GM19468 (cell line): ENCODE measurements at regions not wholly inside any gene's neighbourhood (a gene's known extent, or its start where the extent isn't known, plus 50 kb on each side); places are given as distances from the start of the nearest gene placed in this dataset.

ENCODE experiments used
- ATAC-seq: cut with Tn5 transposase; IDR thresholded peaks from one replicate; pipeline ENCODE4 v1.9.1; 2021; ENCODE audit warnings: mild to moderate bottlenecking, moderate library complexity, moderate number of reproducible peaks; ENCODE audit not compliant: unreplicated experiment; ENCODE audit errors: extremely low read depth

DNA sequence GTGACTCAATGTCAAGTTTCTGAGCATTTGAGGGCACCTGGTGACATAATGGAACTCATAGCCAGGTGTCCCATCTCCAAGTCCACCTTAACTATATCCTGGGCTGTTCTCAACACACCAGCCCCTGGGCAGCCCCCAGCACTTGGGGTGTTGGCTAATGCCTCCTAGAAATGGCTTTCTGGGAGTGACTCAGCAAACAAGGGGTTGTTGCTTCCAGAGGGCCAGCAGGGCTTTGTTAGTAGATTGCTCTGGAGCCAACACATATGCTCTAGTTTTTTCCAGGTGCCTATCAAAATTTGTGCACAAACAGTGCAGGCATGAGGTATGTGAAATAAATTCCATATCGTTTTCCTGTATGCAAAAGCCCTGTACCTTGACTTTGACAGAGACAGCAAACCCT is 448.4 kb downstream of the SLC4A3 start:
- no peak for ATAC-seq

DNA sequence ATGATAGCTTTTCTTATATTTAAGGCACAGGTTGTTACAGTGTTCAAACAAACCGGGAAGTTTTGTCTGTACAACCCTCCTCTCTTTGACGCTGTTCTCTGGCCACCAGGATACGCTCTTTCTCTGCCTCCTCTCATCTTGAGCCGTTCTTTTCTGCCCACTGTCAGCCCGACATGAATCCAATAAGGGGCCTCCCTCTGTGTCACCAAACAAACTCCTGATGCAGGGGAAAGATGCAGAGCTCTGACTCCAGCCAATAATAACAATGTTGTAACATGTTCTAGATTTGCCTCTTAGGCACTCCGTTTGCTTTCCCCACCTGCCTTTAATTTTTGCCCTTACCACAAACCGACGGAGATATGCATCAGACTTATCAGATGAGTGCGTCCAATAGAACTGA is 449.3 kb downstream of the SLC4A3 start:
- no peak for ATAC-seq

DNA sequence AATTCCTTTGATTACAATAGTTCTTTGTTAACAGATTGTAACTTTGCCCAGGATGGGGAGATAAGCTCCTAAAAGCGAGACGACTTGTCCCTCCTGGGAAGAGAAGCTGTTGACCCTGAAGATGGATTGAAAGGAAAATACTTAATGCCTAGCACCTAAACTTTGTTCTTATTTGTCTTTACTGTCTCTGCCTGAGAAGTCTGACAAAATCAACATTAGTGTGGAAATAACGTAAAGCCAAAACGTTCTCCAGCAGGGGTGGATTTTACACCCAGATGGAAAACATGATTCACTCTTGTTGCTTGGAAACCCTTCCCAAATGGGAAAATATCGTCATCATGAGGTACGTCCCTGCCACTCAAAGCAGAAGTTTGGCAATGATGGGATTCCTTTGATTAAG is 450.1 kb downstream of the SLC4A3 start:
- no peak for ATAC-seq

GRCh38 chr2:220078439-220078838 is 451.0 kb downstream of the SLC4A3 start:
- no peak for ATAC-seq

DNA sequence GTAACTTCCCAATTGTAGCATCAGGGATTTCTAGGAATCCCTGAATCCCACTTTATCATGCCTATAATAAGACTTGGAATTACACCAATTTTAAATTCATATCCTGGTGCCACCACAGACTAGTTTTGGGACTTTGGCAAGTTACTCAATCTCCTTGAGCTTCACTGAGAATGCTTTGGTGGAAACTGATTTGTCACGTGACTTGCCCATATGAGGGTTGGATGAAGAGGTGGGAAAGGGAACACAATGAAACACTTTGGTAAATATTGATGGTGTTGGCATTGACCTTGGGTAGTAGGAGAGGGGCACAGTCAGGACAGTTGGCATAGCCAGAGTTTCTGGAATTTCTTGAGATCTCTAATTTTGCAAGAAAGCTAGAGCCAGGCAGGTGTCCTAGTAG is 452.2 kb downstream of the SLC4A3 start:
- ATAC-seq: no peak

- ATAC-seq: no peak
Observed at GRCh38 chr2:220081171-220081570, 453.7 kb downstream of the SLC4A3 start.

DNA sequence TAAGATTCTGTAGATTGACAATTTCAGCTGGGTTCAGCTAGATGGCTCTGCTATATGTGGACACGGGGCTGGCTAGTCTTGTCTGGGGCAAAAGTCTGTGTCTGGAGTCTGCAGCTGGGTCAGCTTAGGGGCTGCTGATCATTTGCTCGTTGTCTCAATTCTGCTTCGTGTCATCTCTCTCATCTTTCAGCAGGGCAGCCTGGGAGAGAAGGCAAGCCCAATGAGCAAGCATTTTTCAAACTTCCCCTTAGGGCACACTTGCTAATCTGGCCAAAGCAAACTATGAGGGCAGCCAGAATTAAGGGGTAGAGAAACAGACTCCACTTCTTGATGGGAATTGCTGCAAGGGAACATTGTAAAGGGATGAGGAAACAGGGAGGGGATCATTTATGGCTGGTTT is 462.6 kb downstream of the SLC4A3 start:
- ATAC-seq: no peak

DNA sequence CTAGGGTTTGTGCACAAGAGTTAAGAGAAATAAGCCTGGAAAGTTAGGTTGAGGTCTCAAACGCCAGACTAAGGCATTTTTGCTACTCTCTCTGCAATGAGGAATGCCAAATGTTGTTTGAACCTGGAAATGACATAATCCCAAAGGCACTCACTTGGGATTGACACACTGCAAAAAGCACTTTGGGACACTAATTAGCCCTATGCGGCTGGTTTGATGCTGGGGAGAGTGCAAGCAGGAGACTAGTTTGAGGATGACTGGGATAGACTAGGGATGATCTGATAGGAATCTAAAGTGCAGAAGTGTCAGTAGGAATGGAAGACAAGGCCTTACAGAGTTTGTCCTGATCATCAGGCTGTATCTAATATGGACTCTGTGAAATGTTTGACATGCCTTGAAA is 469.0 kb downstream of the SLC4A3 start:
- ATAC-seq: no peak

DNA sequence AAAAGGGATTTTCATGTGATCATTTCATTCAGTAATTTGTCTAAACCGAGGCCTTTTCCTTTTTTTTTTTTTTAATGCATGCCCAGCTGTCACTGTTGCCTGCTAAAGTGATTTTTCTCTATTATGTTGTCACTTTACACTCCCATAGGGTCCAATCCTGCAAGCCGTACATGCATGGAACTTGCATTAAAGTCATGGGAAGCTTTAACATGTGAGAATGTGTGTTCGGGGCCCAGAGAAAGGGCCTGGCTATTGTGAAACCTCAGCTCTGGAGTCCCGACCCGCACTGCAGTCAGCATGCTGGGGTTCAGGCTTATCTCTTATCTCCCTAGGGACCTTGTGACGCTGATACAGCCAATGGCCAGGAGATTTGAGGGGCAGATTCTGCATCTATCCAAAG is 474.6 kb downstream of the SLC4A3 start:
- ATAC-seq: no peak

GRCh38 chr2:220103596-220103995 is 476.2 kb downstream of the SLC4A3 start:
- ATAC-seq: no peak

DNA sequence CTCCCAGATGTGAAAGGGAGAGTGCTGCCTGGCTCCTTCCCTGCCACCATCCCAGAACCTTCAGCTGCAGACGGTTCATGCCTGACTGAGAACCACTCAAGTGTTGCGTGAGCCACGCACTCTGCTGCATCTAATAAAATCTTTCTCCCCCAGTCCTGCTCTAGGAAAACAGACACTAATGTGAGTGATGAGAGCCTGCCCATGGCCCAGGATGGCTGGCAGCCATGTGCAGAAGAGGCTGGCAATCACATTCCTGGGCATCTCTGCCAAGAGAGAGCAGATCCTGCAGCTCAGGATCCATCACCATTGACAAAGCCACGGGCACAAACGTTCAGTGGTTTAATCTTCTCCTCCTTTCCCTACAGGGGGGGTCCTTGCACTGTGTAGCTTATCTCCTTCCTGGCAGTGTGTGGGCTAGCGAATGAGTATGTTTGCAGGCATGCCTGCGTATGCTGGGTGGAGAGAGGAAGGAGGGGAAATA is 477.5 kb downstream of the SLC4A3 start:
- ATAC-seq: no peak

- no peak for ATAC-seq
Observed at GRCh38 chr2:220106065-220106464, 478.6 kb downstream of the SLC4A3 start.

GRCh38 chr2:220107380-220107791 is 480.0 kb downstream of the SLC4A3 start:
- no peak for ATAC-seq

- no peak for ATAC-seq
Observed at GRCh38 chr2:220114443-220114842, 487.0 kb downstream of the SLC4A3 start.

GRCh38 chr2:220117025-220117424 is 489.6 kb downstream of the SLC4A3 start:
- no peak for ATAC-seq

GRCh38 chr2:220120041-220120440 is 492.6 kb downstream of the SLC4A3 start:
- ATAC-seq: no peak

DNA sequence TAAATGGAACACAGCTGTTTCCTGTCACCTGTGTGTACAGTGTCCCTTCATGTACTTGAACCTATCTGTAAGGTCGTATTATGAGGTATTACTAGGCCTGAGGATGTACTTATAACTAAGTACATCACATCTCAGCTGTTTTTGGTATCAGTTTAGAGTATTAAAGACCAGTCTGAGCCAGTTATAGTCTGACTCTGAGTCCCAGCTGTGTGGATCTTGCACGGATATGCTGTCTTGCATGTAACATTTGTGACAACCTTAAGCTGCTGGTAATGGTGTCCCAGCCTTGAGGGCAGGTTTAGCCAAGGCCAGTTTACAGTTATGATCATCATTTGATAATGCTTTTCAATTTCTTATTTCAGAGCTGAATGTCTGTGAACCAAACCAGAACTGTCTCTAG is 496.3 kb downstream of the SLC4A3 start:
- no peak for ATAC-seq

GRCh38 chr2:220125551-220125950 is 498.1 kb downstream of the SLC4A3 start:
- ATAC-seq: no peak

DNA sequence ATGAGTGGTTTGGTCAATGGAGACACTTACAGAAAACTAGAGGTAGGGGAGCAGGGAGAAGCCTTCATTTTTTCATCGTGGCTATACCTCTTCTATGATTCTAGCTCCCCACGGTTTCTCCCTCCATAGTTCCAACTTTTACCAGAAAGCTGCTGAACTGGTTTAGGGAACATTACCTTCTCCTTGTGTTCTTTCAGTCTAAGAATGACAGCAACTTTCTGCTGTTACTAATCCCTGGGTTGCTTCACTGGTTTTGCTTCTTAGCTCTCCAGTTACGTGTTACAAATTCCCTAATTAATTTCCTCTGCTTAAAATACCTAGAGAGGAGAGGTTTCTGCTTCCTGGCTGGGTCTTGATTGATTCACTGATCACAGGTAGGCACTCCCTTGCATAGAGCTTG is 499.9 kb downstream of the SLC4A3 start:
- no peak for ATAC-seq

GRCh38 chr2:220127876-220128275 is 500.4 kb downstream of the SLC4A3 start:
- ATAC-seq: no peak

- ATAC-seq: no peak
Observed at GRCh38 chr2:220129391-220129790, 502.0 kb downstream of the SLC4A3 start.

DNA sequence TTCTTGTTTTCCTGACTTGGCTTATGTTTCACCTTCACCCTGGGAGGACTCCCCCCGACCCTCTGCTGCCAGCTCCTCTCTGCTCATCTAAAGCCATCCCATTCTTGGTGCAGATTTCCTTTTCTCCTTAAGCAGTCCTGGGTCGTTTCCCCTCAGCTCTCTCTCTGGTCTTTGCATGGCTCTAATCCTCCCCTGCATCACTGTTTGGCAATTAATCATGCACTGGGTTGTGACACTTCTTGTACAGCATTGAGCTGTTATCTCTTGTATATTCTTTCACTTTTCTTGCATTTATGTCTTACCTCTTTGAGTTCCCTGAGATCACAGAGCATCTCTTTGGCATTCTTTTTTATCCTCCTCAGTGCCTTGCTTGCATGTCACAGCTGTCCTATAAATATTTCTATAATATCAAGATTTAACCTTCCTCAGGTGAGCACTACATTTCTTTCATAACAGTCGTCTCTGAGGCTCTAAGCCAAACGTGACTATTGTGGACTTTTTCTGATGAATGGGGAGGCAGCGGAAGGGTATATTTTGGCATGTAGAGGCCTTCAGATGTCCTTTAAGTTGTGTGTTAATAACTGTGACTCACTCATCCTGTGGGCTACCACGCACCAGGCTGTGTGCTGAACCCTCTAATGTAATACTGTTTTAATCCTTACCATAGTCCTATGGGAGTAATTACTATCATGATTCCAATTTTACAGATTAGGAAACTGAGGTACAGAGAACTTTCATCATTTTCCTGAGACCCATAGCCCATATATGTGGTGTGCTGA is 507.5 kb downstream of the SLC4A3 start:
- ATAC-seq: no peak
